CD4-positive, alpha-beta memory T cell (primary cell): ENCODE measurements at regions not wholly inside any gene's neighbourhood (a gene's known extent, or its start where the extent isn't known, plus 50 kb on each side); places are given as distances from the start of the nearest gene placed in this dataset.
"Not testable (repeated sequence)": the region's sequence is repeated elsewhere in the genome, so short reads cannot be mapped to it uniquely, and the experiment has no call there.

Source experiments
- CTCF ChIA-PET: fragments of 350-600 bp; sonication (Branson Sonifier 250); formaldehyde crosslinking; loops from one replicate; lab custom pipeline; 2021; ENCODE audit warnings: inconsistent platforms; ENCODE audit not compliant: partially characterized antibody; lab: Charles Lee
- POLR2A ChIA-PET: fragments of 350-600 bp; sonication (Branson Sonifier 250); formaldehyde crosslinking; loops from one replicate; lab custom pipeline; 2021; ENCODE audit not compliant: partially characterized antibody; lab: Charles Lee
- DNase-seq, 5 donors: peaks; one replicate each; pipeline versions ENCODE4 v3.0.0 to v3.0.0-alpha.2; 2020 to 2022; ENCODE audit warnings: mixed read lengths in 1 of 5
- H3K27ac ChIP-seq: one replicate; pipeline ENCODE4 v1.7.0; 2013; ENCODE audit warnings: low read depth, low read length
- H3K27me3 ChIP-seq: 2 replicates; pipeline ENCODE4 v1.7.0; 2013; ENCODE audit warnings: mild to moderate bottlenecking, low read length, moderate library complexity; ENCODE audit not compliant: insufficient read depth
- H3K36me3 ChIP-seq: 2 replicates; pipeline ENCODE4 v1.7.0; 2013; ENCODE audit warnings: mild to moderate bottlenecking, low read length, moderate library complexity; ENCODE audit not compliant: insufficient read depth
- H3K4me1 ChIP-seq: 2 replicates; pipeline ENCODE4 v1.7.0; 2013; ENCODE audit warnings: mild to moderate bottlenecking, low read length, moderate library complexity; ENCODE audit not compliant: insufficient read depth
- H3K4me3 ChIP-seq, 2 donors: one replicate each; pipeline ENCODE4 v1.7.0; 2013; ENCODE audit warnings: low read length in 2 of 2, mild to moderate bottlenecking in 1 of 2
- H3K9me3 ChIP-seq, 2 donors: one replicate each; pipeline ENCODE4 v1.7.0; 2013; ENCODE audit warnings: low read length in 2 of 2, control low read depth in 1 of 2; ENCODE audit not compliant: control insufficient read depth in 1 of 2
- H3K27ac Mint-ChIP-seq, 7 donors: one replicate each; pipeline ENCODE4 v1.8.0; 2020 to 2021; ENCODE audit warnings: mixed read lengths in 7 of 7, mild to moderate bottlenecking in 6 of 7, inconsistent platforms in 3 of 7, moderate library complexity in 3 of 7
- H3K27me3 Mint-ChIP-seq, 2 donors: one replicate each; pipeline ENCODE4 v1.8.0; 2020 to 2021; ENCODE audit warnings: mixed read lengths in 2 of 2
- H3K36me3 Mint-ChIP-seq, 2 donors: one replicate each; pipeline ENCODE4 v1.8.0; 2020 to 2021; ENCODE audit warnings: mixed read lengths in 2 of 2, inconsistent platforms in 1 of 2, mild to moderate bottlenecking in 1 of 2
- H3K4me1 Mint-ChIP-seq, 4 donors: one replicate each; pipeline ENCODE4 v1.8.0; 2020 to 2021; ENCODE audit warnings: mixed read lengths in 4 of 4, mild to moderate bottlenecking in 1 of 4
- H3K4me3 Mint-ChIP-seq, 8 donors: one replicate each; pipeline ENCODE4 v1.8.0; 2020 to 2021; ENCODE audit warnings: mixed read lengths in 8 of 8, mild to moderate bottlenecking in 7 of 8, moderate library complexity in 6 of 8, inconsistent platforms in 3 of 8
- H3K9me3 Mint-ChIP-seq, 8 donors: one replicate each; pipeline ENCODE4 v1.8.0; 2020 to 2021; ENCODE audit warnings: mixed read lengths in 8 of 8, mild to moderate bottlenecking in 5 of 8, inconsistent platforms in 3 of 8, moderate library complexity in 1 of 8
- intact Hi-C: fragments of 100-400 bp; cut with micrococcal nuclease; formaldehyde crosslinking; loops from one replicate; pipeline ENCODE4 v1.15.1; 2023

DNA sequence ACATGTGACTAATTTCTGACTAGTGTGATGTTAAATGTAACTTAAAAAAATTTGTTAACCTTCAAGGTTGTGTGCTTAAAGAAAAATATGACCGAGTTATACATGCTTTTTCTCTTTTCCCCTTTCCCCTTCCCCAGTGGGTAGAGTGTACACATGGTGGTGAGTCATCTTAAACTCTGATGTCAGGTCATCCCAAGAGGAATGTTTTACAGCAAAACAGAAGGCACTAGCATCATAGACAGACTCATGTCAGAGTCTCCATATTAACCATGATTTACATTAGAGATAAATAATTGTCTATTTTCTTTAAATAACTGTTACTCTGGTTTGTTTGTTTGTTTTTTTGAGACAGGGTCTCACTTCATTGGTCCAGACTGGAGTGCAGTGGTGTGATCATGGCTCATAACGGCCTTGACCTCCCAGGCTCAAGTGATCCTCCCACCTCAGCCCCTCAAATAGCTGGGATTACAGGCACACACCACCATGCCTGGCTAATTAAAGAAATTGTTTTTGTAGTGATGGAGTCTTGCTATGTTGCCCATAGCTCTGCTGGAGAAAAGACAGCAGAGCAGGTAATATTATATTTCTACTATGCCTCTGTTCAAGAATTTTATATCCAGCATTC, 160.4 kb upstream of the PCDH9 start:
- Histone ChIP-seq H3K4me1 (no peaks in the 10 kb centered on the region), H3K4me3 (no peak overlapping the region), H3K27ac (no peak overlapping the region), H3K27me3 (no peaks in the 10 kb centered on the region), H3K36me3 (no peaks in the 10 kb centered on the region), H3K9me3 (no peaks in the 10 kb centered on the region)
- DNase-seq = no peak
- intact Hi-C loops = no loop called here
- Mint-ChIP-seq H3K9me3 (peaks cover 0 to 8% (median under 1%) of the 10 kb centered on the region in 8 donors), H3K36me3 (no peaks in the 10 kb centered on the region), H3K4me3 (no peak overlapping the region), H3K27ac (no peak overlapping the region), H3K27me3 (no peaks in the 10 kb centered on the region), H3K4me1 (no peaks in the 10 kb centered on the region)
- ChIA-PET CTCF (no interaction called here), POLR2A (no interaction called here)

DNA sequence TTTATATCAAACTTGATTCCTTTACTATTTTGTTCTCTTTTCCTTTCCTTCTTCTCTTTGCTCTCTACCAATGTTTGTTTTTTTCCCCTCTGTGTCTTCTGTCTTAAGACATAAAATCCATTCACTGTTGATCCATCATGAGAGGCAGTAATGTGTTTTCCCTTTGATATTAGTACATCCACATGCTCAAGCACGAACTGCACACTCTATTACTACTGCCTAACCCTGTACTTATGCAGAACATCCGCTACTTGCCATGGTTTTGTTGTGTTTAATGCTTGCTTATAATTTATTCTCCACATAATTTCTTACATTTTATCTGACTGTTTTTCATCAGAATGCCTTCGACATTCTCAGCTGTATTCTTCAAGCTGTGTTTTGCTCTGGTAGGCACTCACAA, 159.0 kb upstream of the PCDH9 start:
- no peaks in the 10 kb centered on the region for H3K27me3 Mint-ChIP-seq
- H3K27ac Mint-ChIP-seq = no peak overlapping the region
- Histone ChIP-seq H3K36me3 (no peaks in the 10 kb centered on the region), H3K4me3 (no peak overlapping the region), H3K27me3 (no peaks in the 10 kb centered on the region), H3K4me1 (no peaks in the 10 kb centered on the region), H3K9me3 (no peaks in the 10 kb centered on the region), H3K27ac (no peak overlapping the region)
- intact Hi-C loops = no loop called here
- no peak overlapping the region for H3K4me3 Mint-ChIP-seq
- peaks cover 0 to 8% (median under 1%) of the 10 kb centered on the region in 8 donors for H3K9me3 Mint-ChIP-seq
- H3K36me3 Mint-ChIP-seq = no peaks in the 10 kb centered on the region
- no peaks in the 10 kb centered on the region for H3K4me1 Mint-ChIP-seq
- ChIA-PET POLR2A (no interaction called here), CTCF (no interaction called here)
- DNase-seq = no peak

GRCh38 chr13:67383109-67383757, 153.1 kb upstream of the PCDH9 start:
- H3K27ac ChIP-seq, H3K27ac Mint-ChIP-seq, H3K4me3 Mint-ChIP-seq, H3K4me3 ChIP-seq, H3K27me3 ChIP-seq, H3K36me3 Mint-ChIP-seq, intact Hi-C loops, H3K4me1 ChIP-seq, POLR2A ChIA-PET, H3K9me3 ChIP-seq, H3K36me3 ChIP-seq, H3K4me1 Mint-ChIP-seq, H3K27me3 Mint-ChIP-seq, DNase-seq: not testable (repeated sequence)
- CTCF ChIA-PET = interaction anchor here (0.6 kb wide), 1 partner anchor 10 kb away, joined by 3 read pairs; no protein-coding TSS in a partner anchor
- H3K9me3 Mint-ChIP-seq = peaks cover 0 to 14% (median under 1%) of the 10 kb centered on the region in 8 donors

- H3K27me3 ChIP-seq = no peaks in the 10 kb centered on the region
- no peak for DNase-seq
- Mint-ChIP-seq H3K27me3 (no peaks in the 10 kb centered on the region), H3K4me3 (no peak overlapping the region), H3K4me1 (no peaks in the 10 kb centered on the region), H3K27ac (no peak overlapping the region), H3K36me3 (no peaks in the 10 kb centered on the region), H3K9me3 (peaks cover 0 to 7% (median under 1%) of the 10 kb centered on the region in 8 donors)
- no peaks in the 10 kb centered on the region for H3K9me3 ChIP-seq
- no peaks in the 10 kb centered on the region for H3K4me1 ChIP-seq
- H3K36me3 ChIP-seq = no peaks in the 10 kb centered on the region
- intact Hi-C loops = no loop called here
- POLR2A ChIA-PET = no interaction called here
- no peak overlapping the region for H3K4me3 ChIP-seq
- H3K27ac ChIP-seq = no peak overlapping the region
- CTCF ChIA-PET = no interaction called here
These were observed 147.8 kb upstream of the PCDH9 start for GRCh38 chr13:67377919-67378318.

DNA sequence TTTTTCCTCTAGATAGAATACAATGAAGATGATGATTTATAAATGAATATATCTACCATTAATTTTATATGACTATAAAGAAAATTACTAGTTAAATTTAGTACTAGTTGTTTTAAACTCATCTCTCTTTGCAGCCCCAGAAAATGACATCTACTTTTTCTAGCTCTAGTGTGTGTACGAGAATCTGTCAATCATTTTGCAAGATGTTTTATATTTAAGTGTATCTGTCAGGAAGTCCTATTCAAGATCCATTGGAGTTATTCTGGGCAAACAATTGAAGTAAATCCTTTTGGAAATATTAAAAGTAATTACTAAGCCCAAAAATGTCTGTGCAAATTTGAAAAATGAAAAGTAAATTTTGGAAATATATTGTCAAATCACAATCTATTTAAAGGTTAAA, 144.3 kb upstream of the PCDH9 start:
- POLR2A ChIA-PET = no interaction called here
- H3K36me3 Mint-ChIP-seq = no peaks in the 10 kb centered on the region
- intact Hi-C loops = no loop called here
- H3K4me3 Mint-ChIP-seq = no peak overlapping the region
- H3K4me1 ChIP-seq = no peaks in the 10 kb centered on the region
- no peak overlapping the region for H3K27ac Mint-ChIP-seq
- H3K4me3 ChIP-seq = no peak overlapping the region
- CTCF ChIA-PET = no interaction called here
- no peaks in the 10 kb centered on the region for H3K36me3 ChIP-seq
- H3K9me3 ChIP-seq = no peaks in the 10 kb centered on the region
- no peak for DNase-seq
- peaks cover 0 to 5% (median under 1%) of the 10 kb centered on the region in 8 donors for H3K9me3 Mint-ChIP-seq
- H3K27me3 ChIP-seq = no peaks in the 10 kb centered on the region
- H3K27me3 Mint-ChIP-seq = no peaks in the 10 kb centered on the region
- no peaks in the 10 kb centered on the region for H3K4me1 Mint-ChIP-seq
- H3K27ac ChIP-seq = no peak overlapping the region

- no peaks in the 10 kb centered on the region for H3K36me3 Mint-ChIP-seq
- POLR2A ChIA-PET = no interaction called here
- no peak for DNase-seq
These were observed 142.8 kb upstream of the PCDH9 start for GRCh38 chr13:67372868-67373464.

GRCh38 chr13:67369895-67370660, 139.9 kb upstream of the PCDH9 start:
- Mint-ChIP-seq H3K4me1 (no peaks in the 10 kb centered on the region), H3K27ac (no peak overlapping the region), H3K4me3 (no peak overlapping the region), H3K36me3 (no peaks in the 10 kb centered on the region), H3K27me3 (no peaks in the 10 kb centered on the region), H3K9me3 (peaks cover 0 to 7% (median 1%) of the 10 kb centered on the region in 8 donors)
- Histone ChIP-seq H3K9me3 (no peaks in the 10 kb centered on the region), H3K27me3 (no peaks in the 10 kb centered on the region), H3K4me1 (no peaks in the 10 kb centered on the region), H3K27ac (no peak overlapping the region), H3K36me3 (no peaks in the 10 kb centered on the region), H3K4me3 (no peak overlapping the region)
- DNase-seq = no peak
- intact Hi-C loops = no loop called here
- ChIA-PET POLR2A (no interaction called here), CTCF (no interaction called here)

More at GRCh38 chr13:67372868-67373464, 142.8 kb upstream of the PCDH9 start:
- Histone ChIP-seq H3K27me3 (no peaks in the 10 kb centered on the region), H3K4me1 (no peaks in the 10 kb centered on the region), H3K36me3 (no peaks in the 10 kb centered on the region), H3K9me3 (no peaks in the 10 kb centered on the region), H3K4me3 (no peak overlapping the region), H3K27ac (no peak overlapping the region)
- intact Hi-C loops = no loop called here
- CTCF ChIA-PET = no interaction called here
- H3K27me3 Mint-ChIP-seq = no peaks in the 10 kb centered on the region
- peaks cover 0 to 5% (median 0%) of the 10 kb centered on the region in 8 donors for H3K9me3 Mint-ChIP-seq
- no peaks in the 10 kb centered on the region for H3K4me1 Mint-ChIP-seq
- no peak overlapping the region for H3K27ac Mint-ChIP-seq
- no peak overlapping the region for H3K4me3 Mint-ChIP-seq
